ENCODE measurements at regions not wholly inside any gene's neighbourhood (a gene's known extent, or its start where the extent isn't known, plus 50 kb on each side); places are given as distances from the start of the nearest gene placed in this dataset.

GRCh38 chr10:84990713-84991112 is 662.3 kb downstream of the CCSER2 start:
- TF ChIP-seq CTCF (IDR thresholded peaks at IDR 0.05 in 4 of 5, conservative IDR thresholded peaks at IDR 0.05 in 1 of 5) (no peak), POLR2A (IDR thresholded peaks at IDR 0.05) (no peak)
- intact Hi-C loops (cut with DNase I; ENCODE audit: low total_unique reads), result no loop called here

GRCh38 chr10:84991301-84991700 is 662.9 kb downstream of the CCSER2 start:
- ATAC-seq, result no peak
- TF ChIP-seq POLR2A (IDR thresholded peaks at IDR 0.05), result no peak
- TF ChIP-seq CTCF (IDR thresholded peaks at IDR 0.05 in 4 of 5, conservative IDR thresholded peaks at IDR 0.05 in 1 of 5), result no peak
- Histone ChIP-seq H3K36me3 (no peaks in the 10 kb centered on the region), H3K4me1 (no peaks in the 10 kb centered on the region), H3K27me3 (no peaks in the 10 kb centered on the region), H3K9me3 (no peaks in the 10 kb centered on the region), H3K27ac (no peak overlapping the region), H3K4me3 (no peak overlapping the region)
- in situ Hi-C loops (cut with MboI; ENCODE audit: low sequenced_read_pairs in 4 of 4), result no loop called here
- no peak for DNase-seq
- intact Hi-C loops (cut with DNase I; ENCODE audit: low total_unique reads), result no loop called here

More at GRCh38 chr10:84990713-84991112, 662.3 kb downstream of the CCSER2 start:
- no peaks in the 10 kb centered on the region for H3K36me3 ChIP-seq
- in situ Hi-C loops (cut with MboI; ENCODE audit: low sequenced_read_pairs in 4 of 4), result no loop called here
- H3K9me3 ChIP-seq, result no peaks in the 10 kb centered on the region
- H3K27me3 ChIP-seq, result no peaks in the 10 kb centered on the region
- no peak for ATAC-seq
- DNase-seq, result no peak
- H3K4me3 ChIP-seq, result no peak overlapping the region
- H3K27ac ChIP-seq, result no peak overlapping the region
- no peaks in the 10 kb centered on the region for H3K4me1 ChIP-seq

GRCh38 chr10:84993251-84994035 is 665.1 kb downstream of the CCSER2 start:
- Histone ChIP-seq H3K9me3 (no peaks in the 10 kb centered on the region), H3K4me1 (no peaks in the 10 kb centered on the region), H3K4me3 (no peak overlapping the region), H3K27me3 (no peaks in the 10 kb centered on the region), H3K36me3 (no peaks in the 10 kb centered on the region), H3K27ac (no peak overlapping the region)
- ATAC-seq, result no peak
- intact Hi-C loops (cut with DNase I; ENCODE audit: low total_unique reads), result no loop called here
- no peak for TF ChIP-seq POLR2A (IDR thresholded peaks at IDR 0.05)
- TF ChIP-seq CTCF (IDR thresholded peaks at IDR 0.05 in 4 of 5, conservative IDR thresholded peaks at IDR 0.05 in 1 of 5), result no peak
- in situ Hi-C loops (cut with MboI; ENCODE audit: low sequenced_read_pairs in 4 of 4), result no loop called here
- DNase-seq, result no peak

GRCh38 chr10:84994722-84995121 is 666.3 kb downstream of the CCSER2 start:
- ATAC-seq (no peak), DNase-seq (no peak)
- intact Hi-C loops (cut with DNase I; ENCODE audit: low total_unique reads), result no loop called here
- no peak overlapping the region for H3K4me3 ChIP-seq
- TF ChIP-seq CTCF (IDR thresholded peaks at IDR 0.05 in 4 of 5, conservative IDR thresholded peaks at IDR 0.05 in 1 of 5), result no peak
- no peak for TF ChIP-seq POLR2A (IDR thresholded peaks at IDR 0.05)
- H3K9me3 ChIP-seq, result no peaks in the 10 kb centered on the region
- H3K36me3 ChIP-seq, result no peaks in the 10 kb centered on the region
- in situ Hi-C loops (cut with MboI; ENCODE audit: low sequenced_read_pairs in 4 of 4), result no loop called here
- no peaks in the 10 kb centered on the region for H3K27me3 ChIP-seq
- no peaks in the 10 kb centered on the region for H3K4me1 ChIP-seq
- H3K27ac ChIP-seq, result no peak overlapping the region

- ATAC-seq, result no peak
- Histone ChIP-seq H3K4me3 (no peak overlapping the region), H3K36me3 (no peaks in the 10 kb centered on the region), H3K27ac (no peak overlapping the region), H3K27me3 (no peaks in the 10 kb centered on the region), H3K9me3 (no peaks in the 10 kb centered on the region), H3K4me1 (no peaks in the 10 kb centered on the region)
- in situ Hi-C loops (cut with MboI; ENCODE audit: low sequenced_read_pairs in 4 of 4) (no loop called here), intact Hi-C loops (cut with DNase I; ENCODE audit: low total_unique reads) (no loop called here)
- no peak for DNase-seq
- TF ChIP-seq CTCF (IDR thresholded peaks at IDR 0.05 in 4 of 5, conservative IDR thresholded peaks at IDR 0.05 in 1 of 5) (no peak), POLR2A (IDR thresholded peaks at IDR 0.05) (no peak)
Observed at GRCh38 chr10:84996580-84996979, 668.2 kb downstream of the CCSER2 start.
